GM12872 (cell line): ENCODE measurements at regions not wholly inside any gene's neighbourhood (a gene's known extent, or its start where the extent isn't known, plus 50 kb on each side); places are given as distances from the start of the nearest gene placed in this dataset.

Experiments
- TF ChIP-seq, protein P1 (sequence below): IDR thresholded peaks from 3 replicates; pipeline ENCODE4 v1.5.1; 2011; ENCODE audit warnings: low read depth, mild to moderate bottlenecking, low read length, moderate library complexity; ENCODE audit not compliant: insufficient read depth

DNA sequence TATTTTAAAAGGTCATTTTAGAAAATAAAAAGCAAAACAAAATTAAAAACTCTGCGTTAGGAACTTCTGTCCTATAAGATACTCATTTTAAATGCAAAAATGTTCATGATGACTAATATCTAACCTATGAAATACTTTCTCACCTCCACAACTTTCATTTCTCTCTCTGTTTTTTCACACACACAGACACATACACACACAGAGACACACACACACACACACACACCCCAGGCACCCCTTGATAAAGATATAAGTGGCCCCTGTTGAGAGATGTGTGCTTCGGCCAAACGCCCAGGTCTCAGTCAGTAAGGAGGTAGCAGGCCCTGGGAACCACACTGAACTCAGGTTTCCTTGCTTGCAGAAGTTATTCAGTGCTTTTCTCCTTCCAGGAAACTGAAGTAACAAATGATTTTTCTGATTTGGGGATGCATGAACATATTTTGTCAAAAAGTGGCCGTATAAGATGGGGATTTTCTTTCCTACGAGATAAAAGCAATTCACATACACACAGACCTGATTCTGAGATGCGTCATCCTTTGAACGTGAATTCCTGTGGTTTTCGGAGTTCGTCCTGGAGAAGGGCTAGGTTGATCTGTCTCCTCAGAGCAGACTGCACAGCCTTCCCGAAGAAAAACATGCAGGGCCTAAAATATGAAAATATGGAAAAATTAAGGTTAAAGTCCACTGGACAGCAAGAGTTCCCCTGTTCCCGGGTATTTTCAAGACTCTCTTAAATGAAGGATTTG, 306.8 kb upstream of the FOXQ1 start:
- TF ChIP-seq, protein P1, sequence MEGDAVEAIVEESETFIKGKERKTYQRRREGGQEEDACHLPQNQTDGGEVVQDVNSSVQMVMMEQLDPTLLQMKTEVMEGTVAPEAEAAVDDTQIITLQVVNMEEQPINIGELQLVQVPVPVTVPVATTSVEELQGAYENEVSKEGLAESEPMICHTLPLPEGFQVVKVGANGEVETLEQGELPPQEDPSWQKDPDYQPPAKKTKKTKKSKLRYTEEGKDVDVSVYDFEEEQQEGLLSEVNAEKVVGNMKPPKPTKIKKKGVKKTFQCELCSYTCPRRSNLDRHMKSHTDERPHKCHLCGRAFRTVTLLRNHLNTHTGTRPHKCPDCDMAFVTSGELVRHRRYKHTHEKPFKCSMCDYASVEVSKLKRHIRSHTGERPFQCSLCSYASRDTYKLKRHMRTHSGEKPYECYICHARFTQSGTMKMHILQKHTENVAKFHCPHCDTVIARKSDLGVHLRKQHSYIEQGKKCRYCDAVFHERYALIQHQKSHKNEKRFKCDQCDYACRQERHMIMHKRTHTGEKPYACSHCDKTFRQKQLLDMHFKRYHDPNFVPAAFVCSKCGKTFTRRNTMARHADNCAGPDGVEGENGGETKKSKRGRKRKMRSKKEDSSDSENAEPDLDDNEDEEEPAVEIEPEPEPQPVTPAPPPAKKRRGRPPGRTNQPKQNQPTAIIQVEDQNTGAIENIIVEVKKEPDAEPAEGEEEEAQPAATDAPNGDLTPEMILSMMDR, result no peak

GRCh38 chr6:1003394-1004160, 308.3 kb upstream of the FOXQ1 start:
- TF ChIP-seq, protein P1, result no peak

DNA sequence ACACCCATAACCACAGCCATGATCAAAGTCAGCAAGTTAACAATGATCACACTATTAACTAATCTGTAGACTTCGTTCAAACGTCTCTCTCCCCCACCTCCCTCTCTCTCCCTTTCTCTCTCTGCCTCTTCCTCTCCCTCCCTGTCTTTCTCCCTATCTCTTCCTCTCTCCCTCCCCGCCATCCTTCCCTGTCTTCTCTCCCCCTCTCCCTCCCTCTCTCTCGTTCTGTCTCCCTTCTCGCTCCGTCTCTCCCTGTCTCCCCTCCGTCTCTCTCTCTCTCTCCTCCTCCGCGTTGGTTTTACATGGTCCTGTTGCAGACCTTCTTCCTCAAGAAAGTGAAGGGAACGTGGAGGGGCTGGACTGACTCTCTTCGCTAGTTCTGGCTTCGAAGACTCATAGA, 308.9 kb upstream of the FOXQ1 start:
- TF ChIP-seq, protein P1, result no peak

DNA sequence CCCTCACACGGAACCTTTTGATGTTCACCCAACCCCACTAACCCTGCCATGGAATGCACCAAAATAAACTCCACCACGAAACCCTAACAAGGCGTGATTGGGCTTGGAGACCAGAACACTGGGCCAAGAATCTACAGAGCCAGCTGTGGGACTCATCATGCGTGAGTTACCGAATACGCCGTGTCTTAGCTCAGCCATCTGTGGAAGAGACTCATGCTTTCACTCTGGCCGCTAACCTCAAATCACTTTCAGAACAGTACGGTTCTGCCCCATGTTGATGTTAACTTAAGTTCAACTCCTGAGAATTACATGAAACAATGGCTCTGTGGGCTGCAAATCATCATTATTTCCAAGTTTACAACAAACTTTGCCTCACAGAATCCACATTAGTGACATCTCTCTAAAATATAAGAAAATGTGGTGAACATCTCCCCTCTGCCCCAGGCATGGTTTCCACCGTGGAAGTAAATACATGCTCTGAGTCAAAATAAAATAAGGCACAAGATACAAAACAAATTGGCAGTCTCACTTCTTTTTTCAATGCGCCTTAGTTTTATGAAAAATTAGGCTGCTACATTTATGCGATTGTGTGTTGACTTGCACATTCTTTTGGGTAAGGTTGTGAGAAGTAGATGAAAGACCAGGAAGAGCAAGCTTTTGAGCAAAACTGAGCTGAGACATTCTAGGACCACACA, 308.9 kb upstream of the EXOC2 start:
- TF ChIP-seq, protein P1, result no peak

- TF ChIP-seq, protein P1, result no peak
Observed at GRCh38 chr6:999552-999951, 306.6 kb upstream of the EXOC2 start.

- TF ChIP-seq, protein P1, result no peak
Observed at GRCh38 chr6:998551-998950, 305.6 kb upstream of the EXOC2 start.

- TF ChIP-seq, protein P1, result no peak
Observed at GRCh38 chr6:996271-996852, 303.4 kb upstream of the EXOC2 start.
